LoVo (cell line): ENCODE measurements at regions not wholly inside any gene's neighbourhood (a gene's known extent, or its start where the extent isn't known, plus 50 kb on each side); places are given as distances from the start of the nearest gene placed in this dataset.
"Not testable (repeated sequence)": the region's sequence is repeated elsewhere in the genome, so short reads cannot be mapped to it uniquely, and the experiment has no call there.

Experiments
- DNase-seq: peaks from one replicate; pipeline ENCODE4 v3.0.0-alpha.2; 2016; ENCODE audit warnings: low spot score

DNA sequence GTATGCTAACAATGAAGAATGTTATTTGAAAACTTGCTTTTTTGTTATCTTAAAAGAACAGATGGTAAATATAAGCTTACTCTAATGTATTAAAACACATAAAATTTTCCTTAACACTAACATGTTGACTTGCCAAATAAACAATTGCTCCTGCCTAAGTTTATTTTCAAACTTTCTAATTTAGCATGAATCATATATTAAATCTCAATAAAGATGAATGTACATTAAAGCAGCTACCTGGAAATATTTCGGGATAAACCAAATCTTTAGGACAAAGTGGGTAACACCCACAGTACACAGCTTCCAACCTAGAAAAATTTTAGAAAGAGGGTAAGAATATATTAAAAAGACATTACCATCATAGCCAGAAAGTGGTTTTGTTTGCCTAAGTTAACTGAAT is 567.4 kb downstream of the ZEB2 start:
- DNase-seq: no peak

DNA sequence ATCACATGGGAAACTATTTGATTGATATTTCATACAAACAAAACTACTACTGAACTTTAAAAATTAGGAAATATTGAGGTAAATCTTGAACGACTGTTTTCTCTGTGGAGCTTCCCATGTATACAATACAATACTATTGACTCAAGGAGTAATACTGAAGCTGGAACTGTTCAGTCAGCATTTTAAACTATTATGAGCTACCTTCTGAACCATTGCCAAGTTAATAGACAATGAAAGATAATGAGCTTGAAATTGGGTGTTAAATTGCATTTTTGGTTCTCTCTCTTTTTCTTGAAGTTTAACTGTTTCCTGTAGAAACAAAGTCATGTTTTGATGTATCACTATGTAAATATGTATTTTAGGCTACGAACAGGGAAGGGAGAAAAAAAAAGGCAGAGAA is 569.2 kb downstream of the ZEB2 start:
- DNase-seq: no peak

DNA sequence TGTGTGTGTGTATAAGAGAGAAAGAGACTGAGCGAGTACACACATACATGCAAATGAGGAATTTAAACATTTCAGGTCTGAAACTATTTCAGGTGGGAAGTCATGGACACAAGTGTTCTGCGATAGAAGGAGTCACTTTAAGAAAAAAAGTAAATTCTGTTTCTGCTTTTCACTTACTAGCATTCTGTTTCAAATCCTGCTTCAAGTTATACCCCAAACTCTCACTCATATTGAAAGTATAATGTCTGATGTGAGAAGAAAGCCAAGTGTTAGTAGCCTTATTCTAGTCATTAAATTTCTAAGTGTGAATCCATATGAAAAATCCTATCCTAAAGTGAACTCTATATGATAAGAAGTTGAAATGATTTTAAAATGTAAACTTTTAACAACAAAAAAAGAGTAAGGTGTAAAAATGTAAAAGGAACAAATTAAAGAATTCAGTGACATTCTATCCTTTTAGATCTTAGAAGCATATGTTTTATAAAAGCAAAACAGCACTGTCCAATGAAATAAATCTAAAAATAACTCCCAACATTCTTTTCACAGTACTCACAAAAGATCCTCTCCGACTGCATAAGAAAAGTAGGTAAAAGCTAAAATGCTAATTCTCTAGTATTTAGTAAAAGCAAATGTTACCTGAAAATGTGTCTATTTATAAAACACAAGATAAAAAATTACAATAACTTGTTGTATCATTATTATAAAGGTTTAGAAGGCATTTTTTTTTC is 570.6 kb downstream of the ZEB2 start:
- no peak for DNase-seq

GRCh38 chr2:143948710-143949109 is 571.2 kb downstream of the ZEB2 start:
- no peak for DNase-seq

- DNase-seq: peak; percentile 66
Measured at GRCh38 chr2:143946436-143947391, 573.2 kb downstream of the ZEB2 start.

- DNase-seq: no peak
Measured at GRCh38 chr2:143942486-143942885, 577.4 kb downstream of the ZEB2 start.

DNA sequence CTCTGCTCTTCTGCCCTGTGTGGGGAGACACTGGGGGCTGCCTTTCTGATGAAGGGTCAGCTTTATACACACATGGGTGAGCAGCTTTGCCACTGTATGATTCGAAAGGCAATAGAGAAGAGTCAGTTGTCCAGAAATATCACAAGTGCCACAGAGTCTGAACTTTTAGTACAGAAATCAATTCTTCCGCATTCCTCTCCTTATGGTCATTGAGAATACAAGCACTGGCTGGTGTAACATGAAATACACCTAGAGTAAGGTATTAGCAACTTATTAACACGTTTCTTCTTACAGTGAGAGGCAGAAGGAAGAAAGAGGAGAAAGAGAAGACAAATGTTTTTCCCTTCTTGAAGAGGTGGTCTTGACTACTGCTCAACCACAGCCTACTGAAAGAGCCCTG is 579.2 kb downstream of the ZEB2 start:
- no peak for DNase-seq

DNA sequence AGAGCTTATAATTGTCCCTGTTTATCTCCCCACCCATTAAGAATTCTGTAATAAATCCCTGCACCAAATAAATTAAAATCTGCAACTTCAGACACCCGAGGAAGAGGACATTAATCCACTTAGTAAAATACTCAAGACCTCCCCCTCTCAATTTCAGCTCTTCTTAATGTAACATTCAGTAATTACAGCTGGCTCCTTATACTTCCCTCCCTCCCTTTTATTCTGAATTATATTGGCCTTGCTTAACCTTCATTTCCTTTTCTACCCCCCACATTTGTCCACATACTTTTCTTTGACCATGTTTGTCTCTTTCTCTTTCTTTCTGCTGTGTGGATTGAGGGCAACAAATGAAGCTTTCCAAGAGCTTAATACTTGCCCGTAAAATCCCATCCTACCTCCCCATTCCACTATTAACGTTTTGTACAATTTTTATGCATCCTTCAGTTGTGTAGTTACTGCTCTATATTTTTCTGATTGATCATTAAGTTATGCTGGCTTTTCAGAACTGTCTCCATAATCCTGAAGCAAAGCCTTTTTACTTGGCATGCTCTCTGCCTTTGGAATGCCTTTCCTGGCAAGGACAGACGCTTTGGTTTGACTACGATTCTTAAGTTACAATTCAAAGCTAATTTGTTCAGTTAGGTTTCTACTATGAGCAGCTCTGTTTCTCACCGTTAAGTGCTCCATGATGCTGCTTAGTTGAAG is 580.1 kb downstream of the ZEB2 start:
- DNase-seq: no peak

GRCh38 chr2:143937723-143938350 is 582.1 kb downstream of the ZEB2 start:
- DNase-seq: no peak

DNA sequence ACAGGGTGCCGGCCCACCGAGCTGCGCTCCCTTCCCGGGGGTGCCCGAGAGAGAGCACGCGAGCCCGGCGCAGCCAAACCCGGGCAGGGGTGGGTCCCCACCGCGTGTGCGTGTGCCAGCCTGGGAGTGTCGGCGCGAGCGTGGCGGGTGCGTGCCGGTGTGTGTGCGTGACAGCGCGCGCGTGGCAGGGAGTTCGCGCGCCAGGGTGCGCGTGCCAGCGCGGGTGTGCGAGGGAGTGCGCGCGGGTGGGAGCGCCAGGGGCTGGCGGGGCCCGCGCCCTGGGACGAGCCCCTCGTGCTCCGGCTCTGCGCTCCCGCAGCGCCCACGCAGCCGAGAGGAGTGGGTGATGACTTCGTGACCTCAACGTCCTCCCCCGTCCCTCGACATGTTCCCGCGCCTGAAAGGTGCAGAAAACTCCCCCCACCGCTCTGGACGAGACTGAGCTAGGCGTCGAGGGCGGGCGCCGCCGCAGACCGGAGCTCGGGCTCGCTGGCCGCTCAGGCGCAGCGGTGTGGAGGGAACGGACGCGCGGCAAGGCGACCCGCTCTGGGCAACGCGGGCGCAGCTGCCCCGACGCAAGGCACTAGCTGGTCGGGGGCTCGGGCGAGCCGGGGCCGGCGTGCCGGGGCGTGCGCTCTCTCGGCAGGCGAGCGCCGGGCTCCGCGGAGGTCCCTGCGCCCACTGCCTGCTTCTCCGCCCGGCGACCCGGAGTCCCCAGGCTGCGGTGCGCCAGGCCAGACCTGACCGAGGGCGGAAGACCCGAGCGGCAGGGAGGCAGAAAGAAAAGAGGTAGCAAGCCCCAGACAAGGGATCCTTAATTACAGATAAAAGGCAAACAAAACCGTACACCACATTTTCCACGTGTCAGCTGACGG is 582.8 kb downstream of the ZEB2 start:
- no peak for DNase-seq

- DNase-seq: no peak
Measured at GRCh38 chr2:143936538-143936847, 583.4 kb downstream of the ZEB2 start.

DNA sequence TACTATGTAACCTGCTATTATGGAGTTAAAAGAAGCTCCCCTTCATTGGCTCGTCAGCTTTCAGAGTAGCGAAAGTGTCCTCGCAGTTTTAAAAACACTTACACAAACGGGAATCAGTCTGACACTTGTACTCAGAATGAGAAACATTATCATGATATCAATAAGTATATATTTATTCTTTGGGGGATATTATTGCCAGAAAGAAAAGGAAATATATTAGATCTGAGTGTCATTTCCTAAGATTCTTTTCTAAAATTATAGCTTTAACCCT is 584.5 kb downstream of the ZEB2 start:
- DNase-seq: no peak

DNA sequence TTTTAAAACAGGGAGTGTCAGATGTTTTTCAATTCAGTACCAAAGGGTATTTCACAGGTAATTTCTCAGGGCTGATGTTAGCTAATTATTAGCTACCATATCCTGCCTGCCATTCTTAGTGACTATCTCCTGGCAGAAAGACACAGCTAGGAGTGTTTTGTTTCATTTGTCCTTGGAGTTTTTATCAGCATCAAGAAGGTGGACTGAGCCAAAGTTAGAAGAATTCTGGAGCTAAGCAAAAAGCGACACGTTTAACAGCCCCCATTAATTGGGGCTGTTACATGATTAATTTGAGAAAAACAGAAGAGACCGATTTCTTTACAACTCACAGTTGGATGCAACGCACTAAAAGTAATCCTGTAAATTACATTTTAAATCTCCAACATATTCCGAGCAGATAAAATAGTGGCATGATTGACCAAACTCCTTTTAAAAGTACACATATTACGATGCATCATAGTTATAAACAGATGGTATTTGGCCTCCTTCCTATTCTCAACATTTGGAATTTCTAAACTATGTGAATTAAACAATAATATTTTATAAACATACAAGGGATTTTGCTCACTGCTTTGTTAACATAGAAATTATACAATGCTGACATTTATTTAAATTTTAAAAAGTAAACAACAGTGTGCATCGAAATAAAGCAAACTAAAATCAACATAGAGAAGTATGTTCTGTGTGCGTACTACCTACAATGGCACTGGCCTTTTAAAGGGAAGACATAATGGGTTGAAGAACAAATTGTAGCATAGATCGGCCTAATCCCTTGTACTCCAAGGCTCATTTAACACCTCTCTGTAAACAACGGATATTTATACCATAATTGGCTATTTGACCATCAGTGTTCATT is 585.1 kb downstream of the ZEB2 start:
- DNase-seq: no peak

- no peak for DNase-seq
Measured at GRCh38 chr2:143933946-143934569, 585.9 kb downstream of the ZEB2 start.

DNA sequence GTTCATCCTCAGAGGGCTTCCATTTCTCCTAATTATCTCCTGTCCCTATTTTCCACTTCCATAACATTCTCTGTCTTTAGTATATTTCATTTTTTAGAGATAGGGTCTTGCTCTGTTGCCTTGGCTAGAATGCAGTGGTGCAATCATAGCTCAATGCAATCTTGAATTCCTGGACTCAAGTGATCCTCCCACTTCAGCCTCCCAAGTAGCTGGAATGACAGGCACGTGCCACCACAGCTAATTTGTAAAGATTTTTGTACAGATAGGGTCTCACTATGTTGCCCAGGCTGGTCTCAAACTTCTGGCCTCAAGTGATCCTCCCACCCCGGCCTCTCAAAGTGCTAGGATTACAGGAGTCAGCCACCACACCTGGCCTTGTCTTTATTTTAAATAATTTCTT is 589.0 kb downstream of the ZEB2 start:
- no peak for DNase-seq

- DNase-seq: no peak
Measured at GRCh38 chr2:143928613-143929012, 591.3 kb downstream of the ZEB2 start.

- no peak for DNase-seq
Measured at GRCh38 chr2:143928184-143928583, 591.7 kb downstream of the ZEB2 start.

- DNase-seq: no peak
Measured at GRCh38 chr2:143926736-143927135, 593.2 kb downstream of the ZEB2 start.

DNA sequence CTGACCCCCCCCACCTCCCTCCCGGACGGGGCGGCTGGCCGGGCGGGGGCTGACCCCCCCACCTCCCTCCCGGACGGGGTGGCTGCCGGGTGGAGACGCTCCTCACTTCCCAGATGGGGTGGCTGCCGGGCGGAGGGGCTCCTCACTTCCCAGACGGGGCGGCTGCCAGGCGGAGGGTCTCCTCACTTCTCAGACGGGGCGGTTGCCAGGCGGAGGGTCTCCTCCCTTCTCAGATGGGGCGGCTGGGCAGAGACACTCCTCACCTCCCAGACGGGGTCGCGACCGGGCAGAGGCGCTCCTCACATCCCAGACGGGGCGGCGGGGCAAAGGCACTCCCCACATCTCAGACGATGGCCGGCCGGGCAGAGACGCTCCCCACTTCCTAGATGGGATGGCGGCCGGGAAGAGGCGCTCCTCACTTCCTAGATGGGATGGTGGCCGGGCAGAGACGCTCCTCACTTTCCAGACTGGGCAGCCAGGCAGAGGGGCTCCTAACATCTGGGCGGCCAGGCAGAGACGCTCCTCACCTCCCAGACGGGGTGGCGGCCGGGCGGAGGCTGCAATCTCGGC is 597.6 kb downstream of the ZEB2 start:
- not testable (repeated sequence) for DNase-seq

GRCh38 chr2:143918465-143918989 is 601.4 kb downstream of the ZEB2 start:
- no peak for DNase-seq
